HPDE6-E6E7 (cell line): ENCODE measurements at regions not wholly inside any gene's neighbourhood (a gene's known extent, or its start where the extent isn't known, plus 50 kb on each side); places are given as distances from the start of the nearest gene placed in this dataset.

Experiments
- DNase-seq: peaks from one replicate; pipeline ENCODE4 v3.0.0; 2011; ENCODE audit warnings: missing footprints; ENCODE audit errors: extremely low spot score

DNA sequence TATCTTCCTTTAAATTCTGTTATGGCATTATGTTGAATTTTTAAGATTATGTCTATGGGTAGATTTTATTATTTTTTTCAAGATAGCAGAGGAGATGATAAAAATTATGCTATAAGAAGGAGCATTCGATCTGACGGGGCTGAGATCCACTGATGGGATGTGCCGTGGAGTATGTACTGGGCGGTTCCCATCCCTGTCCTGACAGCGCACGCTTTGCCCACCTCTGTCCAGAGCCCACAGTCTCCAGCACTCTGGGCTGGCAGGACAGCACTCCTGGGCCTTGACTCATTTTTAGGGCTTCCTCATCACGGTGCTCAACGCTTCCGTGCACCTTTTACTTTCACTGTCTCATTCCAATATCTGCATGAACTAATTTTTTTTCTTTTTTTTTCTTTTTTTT is 235.5 kb downstream of the TEX29 start:
- DNase-seq = no peak

- DNase-seq = no peak
These were observed 236.1 kb downstream of the TEX29 start for GRCh38 chr13:111556496-111556895.

- no peak for DNase-seq
These were observed 237.7 kb downstream of the TEX29 start for GRCh38 chr13:111557921-111558699.

DNA sequence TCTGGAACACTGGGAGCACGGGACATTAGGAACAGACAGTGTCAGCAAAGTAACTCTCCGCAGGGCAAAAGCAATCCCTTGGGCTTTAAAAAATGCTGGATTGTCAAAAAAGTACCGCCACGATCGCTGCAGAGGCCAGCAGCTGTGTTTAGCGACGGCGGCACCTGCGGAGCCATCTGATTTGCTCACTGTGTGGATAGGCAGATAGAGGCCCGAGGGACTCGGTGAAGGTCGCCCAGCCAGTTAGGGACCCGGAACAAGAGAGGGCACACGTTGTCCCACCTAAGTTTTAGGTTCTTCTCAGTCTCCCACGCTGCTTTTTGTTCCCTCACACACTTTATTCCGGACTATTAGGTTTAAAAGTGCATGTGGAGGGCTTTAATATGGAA is 238.3 kb downstream of the TEX29 start:
- no peak for DNase-seq

DNA sequence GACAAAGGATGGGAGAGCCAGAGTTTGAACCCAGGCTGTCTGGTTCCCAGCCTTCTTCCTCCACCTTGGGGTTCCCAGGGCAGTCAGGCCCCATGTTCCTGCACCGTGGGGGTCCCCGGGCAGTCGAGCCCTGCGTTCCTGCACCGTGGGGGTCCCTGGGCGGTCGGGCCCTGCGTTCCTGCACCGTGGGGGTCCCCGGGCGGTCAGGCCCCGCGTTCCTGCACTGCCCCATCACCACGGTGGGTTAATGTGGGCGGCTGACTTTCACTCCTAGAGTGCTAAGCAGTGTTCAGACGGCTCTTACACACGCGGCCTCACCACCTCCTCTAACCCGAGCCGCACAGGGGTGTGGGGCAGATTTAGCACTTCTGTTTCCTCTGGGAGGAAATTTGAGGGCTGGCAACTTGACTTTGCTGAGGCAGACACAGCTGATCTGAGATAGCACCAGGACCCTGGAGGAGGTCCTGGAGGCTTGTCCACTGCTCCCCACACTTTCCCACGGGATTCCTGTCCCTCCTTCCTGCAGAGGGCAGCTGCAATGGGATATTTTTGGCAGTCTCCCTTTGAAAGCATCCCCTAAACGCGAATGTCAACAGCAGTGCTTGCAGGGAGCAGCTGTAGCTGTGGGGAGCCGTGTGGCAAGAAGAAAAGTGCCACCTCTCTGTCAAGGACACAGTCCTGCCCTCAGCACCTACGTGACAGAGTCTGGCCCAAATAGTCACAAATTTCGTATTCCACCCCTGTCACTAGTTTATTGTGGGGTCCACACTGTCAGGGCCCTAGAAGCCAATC is 239.4 kb downstream of the TEX29 start:
- no peak for DNase-seq

DNA sequence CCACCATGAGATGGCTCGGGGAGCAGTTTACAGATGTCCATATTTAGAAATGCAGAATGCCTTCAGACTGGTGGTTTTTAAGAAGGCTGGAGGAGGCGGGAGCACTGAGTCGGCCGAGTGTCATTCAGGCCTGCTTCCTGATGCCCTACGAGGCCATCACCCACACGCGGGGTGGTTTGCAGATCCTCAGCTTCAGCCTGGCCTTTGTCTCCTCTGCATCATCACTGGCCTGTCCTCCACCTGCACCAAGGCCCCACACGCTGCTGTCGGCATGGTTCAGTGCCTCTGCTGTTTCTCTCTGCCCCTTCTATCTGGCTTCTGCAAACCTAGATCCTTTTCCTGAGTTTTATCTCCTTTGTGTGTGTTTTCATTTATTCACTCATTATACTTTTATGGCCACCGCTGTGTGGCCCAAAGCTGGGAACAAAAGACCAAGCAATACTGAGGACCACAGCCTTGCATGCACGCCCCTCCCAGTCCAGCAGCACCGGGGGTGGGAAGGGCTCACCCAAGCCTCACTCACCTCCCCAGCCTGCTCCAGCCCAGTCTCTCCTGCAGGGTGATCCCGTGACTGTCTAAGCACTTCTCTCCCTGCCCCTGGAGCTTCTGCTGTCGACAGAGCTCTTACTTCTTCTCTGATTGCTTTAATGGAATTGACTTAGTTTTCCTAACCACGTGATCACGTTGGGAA is 240.8 kb downstream of the TEX29 start:
- DNase-seq = no peak

DNA sequence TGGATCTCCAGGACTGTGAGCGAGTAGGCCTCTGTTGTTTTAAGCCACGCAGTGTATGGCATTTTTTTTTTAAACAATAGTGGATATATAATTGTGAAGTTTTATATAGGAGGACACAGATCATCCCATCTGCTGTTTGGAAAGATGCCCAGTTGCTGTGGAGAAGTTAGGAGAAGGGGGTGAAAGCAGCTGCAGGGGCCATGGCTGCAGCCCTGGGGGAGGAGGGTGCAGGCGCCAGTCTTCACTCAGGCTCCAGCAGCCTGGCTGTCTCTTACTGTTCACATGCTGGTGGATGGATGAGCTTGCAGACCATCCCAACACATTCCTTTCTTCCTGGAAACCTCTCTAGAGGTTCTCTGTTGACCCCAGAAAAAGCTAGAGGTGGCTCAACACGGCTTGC is 242.3 kb downstream of the TEX29 start:
- DNase-seq = no peak

DNA sequence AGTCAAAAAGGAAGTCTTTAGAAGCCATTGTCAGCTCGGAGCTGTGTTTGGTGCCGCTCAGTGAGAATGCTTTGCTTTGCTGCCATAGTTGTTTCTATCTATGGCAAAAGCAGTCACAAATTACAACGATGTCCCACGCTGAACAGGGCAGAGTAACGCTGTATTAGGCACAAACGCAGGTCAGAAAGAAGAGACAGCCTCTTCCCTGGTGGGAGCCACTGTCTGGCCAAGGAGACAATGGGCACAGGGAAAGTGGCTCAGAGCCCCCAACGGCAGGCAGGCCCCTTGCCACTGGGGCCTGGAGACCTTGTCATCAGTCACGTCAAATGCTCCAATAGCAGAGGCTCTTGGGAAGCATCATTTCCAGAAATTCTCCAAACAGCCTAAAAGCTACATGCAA is 244.2 kb downstream of the TEX29 start:
- DNase-seq = no peak

DNA sequence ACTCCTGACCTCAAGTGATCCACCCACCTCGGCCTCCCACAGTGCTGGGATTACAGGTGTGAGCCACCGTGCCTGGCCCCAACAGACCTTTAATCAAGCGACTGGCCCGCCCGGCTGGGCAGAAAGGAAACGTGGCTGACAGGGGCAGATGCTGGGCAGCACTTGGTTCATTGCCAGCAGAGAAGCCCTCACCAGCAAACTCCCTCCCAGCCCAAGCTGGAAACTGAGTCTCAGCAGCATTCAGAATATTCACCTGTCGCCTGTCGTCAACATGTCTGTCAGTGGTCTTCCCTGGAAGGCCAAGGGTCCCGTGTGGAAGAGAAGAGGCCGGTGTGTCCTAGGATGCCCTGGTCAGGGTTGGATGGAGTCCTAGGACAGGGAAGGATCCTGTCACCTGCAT is 245.0 kb downstream of the TEX29 start:
- DNase-seq = no peak

DNA sequence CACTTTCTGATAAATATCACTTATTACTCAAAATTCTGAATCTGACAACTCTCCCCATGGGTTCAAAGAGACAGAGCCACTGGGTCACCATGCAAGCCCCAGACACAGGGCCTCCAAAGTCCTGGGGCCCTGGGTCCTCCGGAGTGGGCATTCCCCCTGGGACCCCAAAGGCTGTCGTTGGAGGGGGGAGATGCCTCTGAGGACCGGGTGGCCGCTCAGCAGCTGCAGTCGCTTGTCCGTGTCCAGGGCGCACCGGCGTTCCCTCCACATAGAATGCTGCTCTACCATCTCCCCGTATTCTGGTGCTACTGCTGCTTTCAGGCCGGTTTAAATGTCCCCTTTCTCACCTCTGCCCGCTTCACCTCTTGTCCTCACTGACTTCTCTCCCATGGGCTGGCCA is 246.1 kb downstream of the TEX29 start:
- no peak for DNase-seq

GRCh38 chr13:111567637-111568036 is 247.2 kb downstream of the TEX29 start:
- no peak for DNase-seq

GRCh38 chr13:111568290-111568689 is 247.8 kb downstream of the TEX29 start:
- no peak for DNase-seq

- no peak for DNase-seq
These were observed 250.5 kb downstream of the TEX29 start for GRCh38 chr13:111570911-111571310.

- DNase-seq = no peak
These were observed 252.7 kb downstream of the TEX29 start for GRCh38 chr13:111572956-111573761.

- DNase-seq = no peak
These were observed 253.4 kb downstream of the TEX29 start for GRCh38 chr13:111573801-111574200.

DNA sequence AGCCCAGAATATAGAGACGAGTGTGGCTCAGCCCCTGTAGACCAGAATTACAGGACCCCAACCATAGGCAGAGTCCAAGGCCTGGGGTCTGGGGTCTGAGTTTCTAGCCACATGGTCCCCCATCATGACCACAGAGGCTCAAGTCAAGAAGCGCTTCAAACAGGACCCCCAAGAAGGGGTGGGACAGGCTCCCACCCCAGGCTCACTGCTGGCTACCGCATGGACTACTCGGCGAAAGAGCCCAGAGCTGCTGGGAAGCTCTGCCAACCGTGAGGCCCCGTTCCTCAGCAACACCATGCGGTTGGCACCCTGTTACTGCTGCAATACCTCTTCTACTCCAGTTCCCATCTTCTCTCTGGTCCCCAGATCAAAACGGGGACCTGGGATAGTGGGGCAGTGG is 254.8 kb downstream of the TEX29 start:
- DNase-seq = no peak

DNA sequence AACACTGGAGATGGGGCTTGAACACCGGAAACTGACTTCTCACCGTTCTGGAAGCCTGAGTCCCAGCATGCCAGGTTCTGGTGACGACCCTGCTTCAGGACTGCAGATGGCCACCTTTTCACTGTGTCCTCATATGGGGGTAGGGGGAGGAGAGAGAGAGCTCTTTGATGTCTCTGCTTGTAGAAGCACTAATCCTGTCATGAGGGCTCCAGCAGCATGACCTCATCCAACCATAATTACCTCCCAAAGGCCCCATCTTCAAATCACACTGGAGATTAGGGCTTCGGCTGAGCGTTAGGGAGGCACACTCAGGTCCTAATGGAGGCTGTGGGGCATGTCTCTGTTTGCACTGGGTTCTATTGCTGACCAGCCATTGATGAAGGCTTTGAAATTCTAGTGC is 255.3 kb downstream of the TEX29 start:
- DNase-seq = no peak

DNA sequence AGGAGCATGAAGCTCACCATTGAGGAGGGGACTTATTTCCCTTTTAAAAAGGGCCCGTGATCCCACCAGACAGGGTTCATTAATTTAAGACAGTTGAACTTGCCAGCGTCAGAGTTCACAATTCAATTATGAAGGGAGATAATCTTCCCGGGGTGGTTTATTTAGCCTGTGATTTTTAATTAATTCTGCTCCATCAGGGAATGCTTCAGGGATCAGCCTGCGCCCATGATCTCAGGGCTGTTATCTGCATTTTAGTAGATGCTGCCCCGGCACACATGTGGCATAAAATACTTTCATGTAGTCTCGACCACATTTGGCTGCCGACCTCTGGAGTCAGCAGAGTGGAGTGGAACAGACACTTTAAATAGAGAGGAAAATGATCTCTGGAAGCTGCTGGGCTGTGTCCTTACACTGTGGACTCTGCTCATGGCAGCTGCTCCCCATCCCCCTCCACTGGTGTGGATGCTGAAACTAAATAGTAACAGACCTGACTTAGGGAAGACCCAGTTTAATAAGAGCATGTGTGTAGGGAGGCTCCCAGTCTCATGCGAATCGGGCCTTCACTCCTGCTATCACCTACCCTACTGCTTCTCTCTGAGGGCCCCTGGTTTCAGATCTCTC is 256.9 kb downstream of the TEX29 start:
- DNase-seq = no peak

DNA sequence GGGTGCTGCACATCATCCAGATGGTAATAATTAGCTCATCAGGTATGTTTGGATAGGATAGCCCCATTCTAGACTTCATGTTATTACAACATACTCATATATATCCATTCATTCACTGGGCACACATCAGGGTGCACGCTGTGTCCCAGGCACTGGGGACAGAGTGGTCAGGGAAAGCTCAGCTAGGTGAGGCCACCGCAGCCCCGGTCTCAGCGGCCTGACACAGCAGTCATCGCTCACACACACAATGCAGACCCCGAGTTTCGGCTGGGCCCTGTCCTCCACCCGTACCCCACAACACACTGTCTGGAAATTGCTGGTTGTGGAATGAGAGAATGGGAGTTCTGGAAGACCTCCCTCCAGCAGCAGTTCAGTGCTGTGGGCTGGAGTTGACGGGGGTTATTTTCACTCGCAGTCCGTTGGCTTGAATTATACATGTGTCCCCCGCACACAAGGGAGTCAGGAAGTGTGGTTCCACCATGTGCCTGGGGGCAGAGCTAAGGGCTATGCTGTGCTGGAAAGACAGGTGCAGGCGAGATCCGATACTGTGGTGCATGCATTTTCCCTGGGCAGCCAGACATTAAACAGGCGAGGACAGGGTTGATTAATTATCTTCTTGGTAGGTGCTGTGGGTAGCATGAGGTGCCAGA is 257.6 kb downstream of the TEX29 start:
- no peak for DNase-seq

GRCh38 chr13:111584101-111584672 is 263.7 kb downstream of the TEX29 start:
- no peak for DNase-seq

DNA sequence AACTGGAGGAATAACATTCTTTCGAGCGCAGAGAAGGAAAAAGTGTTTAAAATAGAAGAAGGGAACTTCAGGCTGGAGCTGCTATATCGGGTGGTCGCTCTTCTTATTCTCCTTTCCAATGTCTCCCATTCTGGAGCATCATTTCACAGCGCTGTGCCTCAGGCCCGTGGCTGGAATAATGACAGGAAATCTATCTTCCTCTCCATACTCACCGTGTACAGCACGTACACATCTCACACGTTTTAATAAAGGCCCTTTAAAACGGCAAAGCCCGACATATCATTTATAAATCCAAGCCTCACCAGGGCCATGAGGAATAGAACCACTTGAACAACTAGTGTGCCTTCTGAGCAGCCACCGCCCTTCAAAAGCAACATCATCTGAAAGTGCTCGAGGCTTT is 264.4 kb downstream of the TEX29 start:
- no peak for DNase-seq
